ENCODE measurements at regions not wholly inside any gene's neighbourhood (a gene's known extent, or its start where the extent isn't known, plus 50 kb on each side); places are given as distances from the start of the nearest gene placed in this dataset.
"Not testable (repeated sequence)": the region's sequence is repeated elsewhere in the genome, so short reads cannot be mapped to it uniquely, and the experiment has no call there.

GRCh38 chrX:66931713-66932112 is 292.8 kb upstream of the EDA2R start:
- no peak for TF ChIP-seq CTCF (IDR thresholded peaks at IDR 0.05)
- no peaks in the 10 kb centered on the region for H3K9me3 ChIP-seq (replicated peaks in 1 of 2; ENCODE audit: control insufficient read depth in 1 of 2, insufficient read depth in 1 of 2, low read length in 2 of 2)
- Mint-ChIP-seq H3K4me1 (no peaks in the 10 kb centered on the region), H3K36me3 (no peaks in the 10 kb centered on the region), H3K27ac (no peak overlapping the region), H3K27me3 (ENCODE audit: low read depth in 3 of 3) (no peaks in the 10 kb centered on the region), H3K9me3 (peaks cover 2 to 14% (median 7%) of the 10 kb centered on the region in 7 donors), H3K4me3 (no peak overlapping the region)
- no peaks in the 10 kb centered on the region for H3K27me3 ChIP-seq (ENCODE audit: control insufficient read depth in 2 of 2, insufficient read depth in 2 of 2, low read length in 2 of 2)
- no peaks in the 10 kb centered on the region for H3K79me2 ChIP-seq (ENCODE audit: insufficient read depth, low read length)
- H3K4me3 ChIP-seq (replicated peaks in 1 of 3; ENCODE audit: low read depth in 2 of 3, low read length in 3 of 3): no peak overlapping the region
- intact Hi-C loops (cut with micrococcal nuclease): no loop called here
- no peaks in the 10 kb centered on the region for H3K4me1 ChIP-seq (ENCODE audit: control insufficient read depth in 1 of 2, insufficient read depth in 2 of 2, low read length in 2 of 2)
- H2AFZ ChIP-seq (ENCODE audit: insufficient read depth, low read depth, low read length, poor library complexity, severe bottlenecking): no peak overlapping the region
- WGBS (ENCODE audit: insufficient coverage): no CpG with 5 or more reads among the region's 1 CpG
- H3K4me2 ChIP-seq (replicated peaks; ENCODE audit: extremely low read depth, low read length, poor library complexity, severe bottlenecking): no peak overlapping the region
- DNase-seq: no peak
- H3K36me3 ChIP-seq (replicated peaks in 1 of 2; ENCODE audit: control insufficient read depth in 1 of 2, insufficient read depth in 2 of 2, low read length in 2 of 2): no peaks in the 10 kb centered on the region
- H3K9ac ChIP-seq (ENCODE audit: insufficient read depth, low read length, poor library complexity, severe bottlenecking): no peak overlapping the region
- H3K27ac ChIP-seq (ENCODE audit: low read depth in 1 of 2, low read length in 2 of 2): no peak overlapping the region
- H4K20me1 ChIP-seq (ENCODE audit: insufficient read depth, low read length): no peaks in the 10 kb centered on the region

- H4K20me1 ChIP-seq (ENCODE audit: insufficient read depth, low read length); H3K27ac Mint-ChIP-seq; H3K4me1 ChIP-seq (ENCODE audit: control insufficient read depth in 1 of 2, insufficient read depth in 2 of 2, low read length in 2 of 2); H3K27me3 Mint-ChIP-seq (ENCODE audit: low read depth in 3 of 3); H3K4me2 ChIP-seq (replicated peaks; ENCODE audit: extremely low read depth, low read length, poor library complexity, severe bottlenecking); H3K27me3 ChIP-seq (ENCODE audit: control insufficient read depth in 2 of 2, insufficient read depth in 2 of 2, low read length in 2 of 2); DNase-seq; intact Hi-C loops (cut with micrococcal nuclease); H3K27ac ChIP-seq (ENCODE audit: low read depth in 1 of 2, low read length in 2 of 2); H3K4me3 ChIP-seq (replicated peaks in 1 of 3; ENCODE audit: low read depth in 2 of 3, low read length in 3 of 3); H3K4me1 Mint-ChIP-seq; H3K36me3 Mint-ChIP-seq; H3K4me3 Mint-ChIP-seq; H2AFZ ChIP-seq (ENCODE audit: insufficient read depth, low read depth, low read length, poor library complexity, severe bottlenecking); H3K9me3 ChIP-seq (replicated peaks in 1 of 2; ENCODE audit: control insufficient read depth in 1 of 2, insufficient read depth in 1 of 2, low read length in 2 of 2); H3K36me3 ChIP-seq (replicated peaks in 1 of 2; ENCODE audit: control insufficient read depth in 1 of 2, insufficient read depth in 2 of 2, low read length in 2 of 2); H3K9ac ChIP-seq (ENCODE audit: insufficient read depth, low read length, poor library complexity, severe bottlenecking); H3K79me2 ChIP-seq (ENCODE audit: insufficient read depth, low read length): not testable (repeated sequence)
- H3K9me3 Mint-ChIP-seq: peaks cover 2 to 14% (median 6%) of the 10 kb centered on the region in 7 donors
- 100% methylated on average over 2 of the region's 18 CpGs for WGBS (ENCODE audit: insufficient coverage)
Observed at GRCh38 chrX:66930516-66930915, 291.6 kb upstream of the EDA2R start.

Measured in CD14-positive monocyte (primary cell).